ENCODE measurements at regions not wholly inside any gene's neighbourhood (a gene's known extent, or its start where the extent isn't known, plus 50 kb on each side); places are given as distances from the start of the nearest gene placed in this dataset.
"Not testable (repeated sequence)": the region's sequence is repeated elsewhere in the genome, so short reads cannot be mapped to it uniquely, and the experiment has no call there.

- no peak for TF ChIP-seq POLR2A (IDR thresholded peaks at IDR 0.05)
- no peak for TF ChIP-seq CTCF (IDR thresholded peaks at IDR 0.05 in 4 of 5, conservative IDR thresholded peaks at IDR 0.05 in 1 of 5)
- in situ Hi-C loops (cut with MboI; ENCODE audit: low sequenced_read_pairs in 4 of 4) = no loop called here
- no peaks in the 10 kb centered on the region for H3K36me3 ChIP-seq
- no peak for ATAC-seq
- H3K27me3 ChIP-seq = no peaks in the 10 kb centered on the region
- DNase-seq = no peak
- no peaks in the 10 kb centered on the region for H3K4me1 ChIP-seq
- no peak overlapping the region for H3K4me3 ChIP-seq
- intact Hi-C loops (cut with DNase I; ENCODE audit: low total_unique reads) = loop anchor here (5.0 kb wide), 1 partner anchor 623 kb away; no protein-coding TSS in a partner anchor
- no peaks in the 10 kb centered on the region for H3K9me3 ChIP-seq
- H3K27ac ChIP-seq = no peak overlapping the region
Measured at GRCh38 chr14:37870632-37871346, 275.4 kb downstream of the TTC6 start.

GRCh38 chr14:37874065-37874428 lies 278.6 kb downstream of the TTC6 start:
- H3K4me1 ChIP-seq; H3K27me3 ChIP-seq; H3K27ac ChIP-seq; H3K4me3 ChIP-seq; ATAC-seq; DNase-seq; H3K9me3 ChIP-seq; in situ Hi-C loops (cut with MboI; ENCODE audit: low sequenced_read_pairs in 4 of 4); H3K36me3 ChIP-seq: not testable (repeated sequence)
- intact Hi-C loops (cut with DNase I; ENCODE audit: low total_unique reads) = loop anchor here (5.0 kb wide), 1 partner anchor 627 kb away; no protein-coding TSS in a partner anchor

- ATAC-seq (peak; percentile 58 to 62), DNase-seq (peak in 1 of 2 donors; percentile 47)
- no peak overlapping the region for H3K27ac ChIP-seq
- no peaks in the 10 kb centered on the region for H3K27me3 ChIP-seq
- TF ChIP-seq CTCF (IDR thresholded peaks at IDR 0.05 in 4 of 5, conservative IDR thresholded peaks at IDR 0.05 in 1 of 5) (peak; percentile 36 to 75 (median 64)), POLR2A (IDR thresholded peaks at IDR 0.05) (no peak)
- no peaks in the 10 kb centered on the region for H3K4me1 ChIP-seq
- H3K36me3 ChIP-seq = no peaks in the 10 kb centered on the region
- in situ Hi-C loops (cut with MboI; ENCODE audit: low sequenced_read_pairs in 4 of 4) (loop anchor here in 2 of 4 donors (25.0 kb wide), 2 partner anchors 612 to 637 kb away; no protein-coding TSS in a partner anchor), intact Hi-C loops (cut with DNase I; ENCODE audit: low total_unique reads) (loop anchor here (5.0 kb wide), 1 partner anchor 627 kb away; no protein-coding TSS in a partner anchor)
- H3K9me3 ChIP-seq = no peaks in the 10 kb centered on the region
- H3K4me3 ChIP-seq = no peak overlapping the region
Measured at GRCh38 chr14:37874429-37875109, 279.1 kb downstream of the TTC6 start.

- no peak for ATAC-seq
- no peak overlapping the region for H3K4me3 ChIP-seq
- no peaks in the 10 kb centered on the region for H3K36me3 ChIP-seq
- H3K27ac ChIP-seq = no peak overlapping the region
- no peaks in the 10 kb centered on the region for H3K4me1 ChIP-seq
- no peaks in the 10 kb centered on the region for H3K9me3 ChIP-seq
- TF ChIP-seq CTCF (IDR thresholded peaks at IDR 0.05 in 4 of 5, conservative IDR thresholded peaks at IDR 0.05 in 1 of 5) = no peak
- no peak for TF ChIP-seq POLR2A (IDR thresholded peaks at IDR 0.05)
- in situ Hi-C loops (cut with MboI; ENCODE audit: low sequenced_read_pairs in 4 of 4) (loop anchor here in 2 of 4 donors (25.0 kb wide), 2 partner anchors 626 to 651 kb away; no protein-coding TSS in a partner anchor), intact Hi-C loops (cut with DNase I; ENCODE audit: low total_unique reads) (no loop called here)
- no peak for DNase-seq
- no peaks in the 10 kb centered on the region for H3K27me3 ChIP-seq
Measured at GRCh38 chr14:37888234-37888633, 292.8 kb downstream of the TTC6 start.

- ATAC-seq = no peak
- in situ Hi-C loops (cut with MboI; ENCODE audit: low sequenced_read_pairs in 4 of 4) (loop anchor here in 2 of 4 donors (25.0 kb wide), 2 partner anchors 627 to 652 kb away; no protein-coding TSS in a partner anchor), intact Hi-C loops (cut with DNase I; ENCODE audit: low total_unique reads) (no loop called here)
- Histone ChIP-seq H3K4me3 (no peak overlapping the region), H3K9me3 (no peaks in the 10 kb centered on the region), H3K36me3 (no peaks in the 10 kb centered on the region), H3K27me3 (no peaks in the 10 kb centered on the region), H3K4me1 (no peaks in the 10 kb centered on the region), H3K27ac (no peak overlapping the region)
- TF ChIP-seq POLR2A (IDR thresholded peaks at IDR 0.05) = no peak
- TF ChIP-seq CTCF (IDR thresholded peaks at IDR 0.05 in 4 of 5, conservative IDR thresholded peaks at IDR 0.05 in 1 of 5) = no peak
- DNase-seq = no peak
Measured at GRCh38 chr14:37889087-37889486, 293.7 kb downstream of the TTC6 start.
